Middle frontal gyrus (tissue), 1 donor: ENCODE measurements at regions not wholly inside any gene's neighbourhood (a gene's known extent, or its start where the extent isn't known, plus 50 kb on each side); places are given as distances from the start of the nearest gene placed in this dataset.

Source experiments
- DNase-seq: peaks from one replicate; pipeline ENCODE4 v3.0.0-alpha.2; 2015; ENCODE audit warnings: low spot score; ENCODE audit errors: extremely low spot score

DNA sequence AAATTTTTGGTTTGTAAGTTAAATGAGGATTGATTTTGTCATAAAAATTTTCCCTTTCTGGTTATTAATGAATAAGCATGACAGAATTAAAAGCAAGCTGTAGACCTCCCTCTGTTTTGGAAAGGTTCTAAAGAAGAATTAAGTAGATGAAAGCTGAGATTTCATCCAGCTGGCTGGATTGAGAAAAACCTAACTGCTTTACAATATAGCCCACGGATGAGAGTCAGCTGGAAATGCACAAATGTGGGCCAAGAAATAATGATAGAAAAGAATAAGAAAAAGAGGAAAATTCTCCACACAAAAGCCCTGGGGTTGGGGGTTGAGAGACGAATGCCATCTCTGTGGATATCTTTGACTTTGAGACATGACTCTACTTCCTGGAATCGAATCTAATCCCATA, 631.6 kb downstream of the HDGFL1 start:
- no peak for DNase-seq

- DNase-seq = no peak
These were observed 632.8 kb downstream of the HDGFL1 start for GRCh38 chr6:23202207-23202606.

DNA sequence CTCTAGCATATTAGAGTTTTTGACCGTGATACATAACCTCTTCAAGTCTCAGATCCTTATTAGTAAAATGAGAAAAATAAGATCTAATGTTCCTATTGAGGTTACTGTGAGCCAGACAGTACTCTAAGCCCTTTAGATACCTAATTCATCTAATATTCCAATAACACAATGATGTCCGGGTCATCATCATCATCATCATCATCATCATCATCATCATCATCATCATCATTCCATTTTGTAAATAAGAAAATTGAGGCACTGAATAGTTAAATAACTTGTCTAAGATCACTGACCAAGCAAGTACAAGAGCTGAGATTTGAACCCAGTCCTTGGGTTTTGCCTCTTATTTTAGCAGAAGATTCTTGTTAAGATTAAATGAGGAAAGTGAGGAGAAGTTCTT, 643.0 kb downstream of the HDGFL1 start:
- no peak for DNase-seq

DNA sequence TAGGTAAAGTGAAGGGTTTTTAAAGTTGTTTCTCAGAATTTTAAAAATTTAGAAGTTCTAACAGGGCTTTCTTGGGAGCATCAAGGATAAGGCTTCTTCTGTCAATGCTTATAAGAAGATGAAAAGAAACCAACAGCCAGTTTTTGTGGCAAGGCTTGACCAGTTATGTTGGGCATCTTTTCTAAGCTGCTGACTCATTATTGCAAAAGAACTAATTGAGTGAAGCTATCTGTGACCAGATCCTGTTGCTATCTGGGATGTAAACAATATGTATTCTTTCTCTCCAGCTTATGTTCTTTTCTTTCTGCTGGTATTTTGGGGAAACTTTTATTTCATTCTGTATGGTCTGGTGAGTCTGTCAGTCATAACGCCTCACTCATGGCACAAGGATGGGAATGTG, 643.8 kb downstream of the HDGFL1 start:
- DNase-seq = no peak

DNA sequence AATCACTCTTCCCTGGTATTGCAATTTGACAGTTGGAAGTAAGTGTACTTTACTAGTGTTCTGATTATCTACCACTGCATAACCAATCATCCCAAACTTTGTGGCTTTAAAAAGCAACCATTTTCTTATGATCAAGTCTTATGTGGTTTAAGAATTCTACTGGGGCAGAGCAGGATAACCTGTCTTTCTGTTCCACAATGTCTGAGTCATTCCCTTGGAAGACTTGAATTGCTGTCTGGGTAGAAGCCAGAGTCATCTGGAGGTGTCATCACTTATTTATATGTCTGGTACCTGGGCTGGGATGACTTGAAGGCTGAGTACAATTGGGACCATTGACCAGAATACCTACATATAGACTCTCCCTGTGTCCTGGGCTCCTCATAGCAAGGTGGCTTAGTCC, 644.3 kb downstream of the HDGFL1 start:
- DNase-seq = no peak

- DNase-seq = no peak
These were observed 649.4 kb downstream of the HDGFL1 start for GRCh38 chr6:23218751-23219150.

DNA sequence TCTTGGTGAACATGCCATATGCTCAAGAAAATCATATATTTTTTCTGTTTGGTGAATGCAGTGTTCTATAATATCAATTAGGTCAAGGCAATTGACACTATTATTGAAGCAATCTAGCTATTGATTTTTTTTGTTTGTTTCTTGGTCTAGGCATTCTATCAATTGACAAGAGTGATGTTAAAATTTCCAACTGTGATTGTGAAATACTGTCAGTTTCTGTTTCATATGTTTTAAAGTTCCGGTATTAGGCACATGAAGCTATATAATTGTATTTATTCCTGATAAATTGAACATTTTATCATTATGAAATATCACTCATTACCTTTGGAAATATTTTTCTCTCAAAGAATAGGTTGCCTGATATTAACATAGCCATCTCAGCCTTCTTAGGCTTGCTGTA, 653.4 kb downstream of the HDGFL1 start:
- no peak for DNase-seq

DNA sequence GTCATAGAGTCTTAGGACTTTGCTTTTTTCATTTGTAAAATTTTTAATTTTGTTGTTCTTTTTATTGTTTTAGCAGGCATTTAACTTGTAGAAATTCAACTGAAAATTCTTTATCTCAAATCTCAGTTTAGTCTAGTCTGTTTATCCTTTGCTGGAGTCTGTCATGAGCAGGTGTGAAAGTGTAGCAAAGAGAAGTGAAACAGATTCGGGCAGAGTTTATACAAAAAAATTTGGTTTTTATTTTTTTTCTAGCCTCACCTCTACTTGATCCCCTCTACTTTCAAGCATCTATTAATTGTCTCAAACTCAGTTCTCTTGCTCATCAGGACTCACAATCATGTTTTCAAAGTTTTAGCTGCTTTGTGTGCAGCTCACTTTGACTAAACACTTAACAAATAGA, 655.2 kb downstream of the HDGFL1 start:
- no peak for DNase-seq

DNA sequence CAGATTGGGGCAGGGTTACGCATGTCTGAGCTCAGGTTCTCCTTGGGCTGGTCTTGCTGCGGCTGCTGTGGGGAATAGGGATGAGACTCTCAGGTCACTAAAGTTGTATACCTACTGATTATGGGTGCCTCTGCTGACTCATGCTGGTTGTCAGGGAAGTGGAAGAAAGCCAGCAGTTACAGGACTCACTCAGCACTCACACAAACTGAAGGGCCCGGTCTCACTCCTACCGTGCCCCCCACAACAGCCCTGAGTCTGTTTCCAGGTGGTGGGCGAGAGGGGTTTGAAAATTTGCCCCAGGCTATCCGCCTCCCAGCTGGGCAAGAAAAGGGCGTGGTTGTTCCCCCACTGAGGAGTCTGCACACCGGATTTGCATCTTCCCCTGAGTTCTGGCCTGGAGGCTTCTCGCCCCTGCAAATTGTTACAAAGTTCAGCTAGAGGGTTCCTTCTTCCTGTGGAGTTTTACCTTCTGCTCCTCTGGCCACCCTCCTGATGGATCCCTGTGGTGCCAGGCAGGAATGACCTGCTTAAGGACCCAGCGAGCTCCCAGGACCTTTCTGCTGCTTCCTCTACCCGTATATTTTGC, 659.2 kb downstream of the HDGFL1 start:
- no peak for DNase-seq

DNA sequence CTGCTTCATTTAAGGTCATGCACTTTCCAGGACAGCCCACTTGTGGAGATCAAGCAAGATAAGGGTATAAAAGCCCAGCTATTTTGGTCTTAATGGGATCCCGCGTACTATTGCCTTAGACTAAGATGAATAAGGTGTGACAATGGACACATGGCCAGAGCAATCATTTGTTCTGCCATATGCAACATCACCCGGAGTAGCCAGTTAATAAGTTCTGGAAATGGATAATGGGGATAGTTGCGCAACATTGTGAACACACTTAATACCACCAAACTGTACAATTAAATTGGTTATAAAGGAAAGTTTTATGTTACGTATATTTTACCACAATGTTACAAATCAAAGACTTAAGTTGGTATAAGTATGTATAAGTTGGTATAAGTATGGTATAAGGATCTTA, 674.5 kb downstream of the HDGFL1 start:
- DNase-seq = no peak

DNA sequence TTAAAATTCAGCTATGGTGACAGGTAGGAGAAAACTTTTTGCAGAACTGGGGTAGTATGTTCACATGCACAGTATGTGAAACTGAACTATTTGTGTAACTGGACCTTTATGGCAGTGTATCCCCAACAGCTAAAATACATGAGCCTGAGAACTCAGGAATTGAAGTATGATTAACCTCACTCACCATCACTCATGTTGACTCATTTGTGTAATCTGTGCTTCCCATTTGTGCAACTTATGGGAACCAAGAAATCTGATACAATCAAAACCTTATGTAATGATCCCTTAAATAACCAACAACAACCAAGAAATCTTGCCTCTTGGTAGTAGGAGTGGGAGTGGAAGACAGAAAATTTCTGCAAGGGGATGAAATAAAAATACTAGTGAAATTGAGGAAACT, 674.9 kb downstream of the HDGFL1 start:
- no peak for DNase-seq

GRCh38 chr6:23245572-23245971, 676.2 kb downstream of the HDGFL1 start:
- no peak for DNase-seq

DNA sequence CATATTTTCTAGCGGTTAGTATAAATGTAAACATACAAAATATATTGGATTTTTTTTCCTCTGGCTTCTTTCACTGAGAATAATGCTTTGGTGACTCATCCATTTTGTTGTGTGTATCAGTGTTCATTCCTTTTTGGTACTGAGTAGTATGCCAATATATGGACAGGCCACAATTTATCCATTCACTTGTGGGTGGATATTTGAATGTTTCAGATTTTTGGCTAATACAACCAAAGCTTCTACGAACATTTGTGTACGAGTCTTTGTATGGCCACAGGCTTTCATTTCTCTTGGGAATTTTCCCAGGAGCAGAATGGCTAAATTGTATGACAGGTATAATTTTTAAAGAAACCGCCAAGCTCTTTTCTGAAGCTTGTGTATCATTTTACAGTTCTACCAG, 677.5 kb downstream of the HDGFL1 start:
- DNase-seq = no peak

DNA sequence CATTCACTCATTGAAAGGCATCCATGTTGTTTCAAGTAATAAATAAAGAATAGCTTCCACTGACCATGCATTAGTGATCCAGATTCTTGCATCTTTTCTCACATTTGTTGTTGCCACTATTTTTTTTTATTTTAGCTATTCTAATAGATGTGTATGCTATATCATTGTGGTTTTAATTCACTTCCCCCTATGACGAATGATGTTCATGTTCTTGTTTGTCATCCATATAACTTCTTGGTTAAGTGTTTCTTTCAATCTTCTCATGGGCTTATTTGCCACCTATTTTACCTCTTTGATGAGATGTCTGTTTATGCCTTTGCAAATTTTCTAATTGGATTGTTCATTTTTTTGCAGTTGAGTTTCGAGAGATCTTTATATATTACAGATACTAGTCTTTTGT, 681.2 kb downstream of the HDGFL1 start:
- no peak for DNase-seq

- DNase-seq = no peak
These were observed 693.5 kb downstream of the HDGFL1 start for GRCh38 chr6:23262864-23263263.

DNA sequence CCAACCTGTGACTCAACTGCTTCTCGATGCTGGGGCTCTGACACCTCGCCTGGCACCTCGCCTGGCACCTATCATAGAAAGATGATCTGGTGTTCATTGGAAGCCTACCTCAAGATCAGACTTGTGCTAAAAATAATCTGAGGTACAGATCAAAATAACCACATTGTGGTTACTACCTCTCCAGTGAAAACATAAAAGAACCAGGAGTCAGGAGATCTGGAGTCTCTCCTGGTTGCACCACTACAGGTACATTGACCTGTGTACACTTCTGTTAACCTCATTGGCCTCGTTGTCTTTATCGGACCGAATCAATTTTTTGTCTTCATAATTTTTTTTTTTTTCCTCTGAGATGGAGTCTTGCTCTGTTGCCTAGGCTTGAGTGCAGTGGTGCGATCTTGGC, 695.9 kb downstream of the HDGFL1 start:
- no peak for DNase-seq

GRCh38 chr6:23266536-23266935, 697.2 kb downstream of the HDGFL1 start:
- DNase-seq = no peak

GRCh38 chr6:23267651-23268050, 698.3 kb downstream of the HDGFL1 start:
- DNase-seq = no peak

DNA sequence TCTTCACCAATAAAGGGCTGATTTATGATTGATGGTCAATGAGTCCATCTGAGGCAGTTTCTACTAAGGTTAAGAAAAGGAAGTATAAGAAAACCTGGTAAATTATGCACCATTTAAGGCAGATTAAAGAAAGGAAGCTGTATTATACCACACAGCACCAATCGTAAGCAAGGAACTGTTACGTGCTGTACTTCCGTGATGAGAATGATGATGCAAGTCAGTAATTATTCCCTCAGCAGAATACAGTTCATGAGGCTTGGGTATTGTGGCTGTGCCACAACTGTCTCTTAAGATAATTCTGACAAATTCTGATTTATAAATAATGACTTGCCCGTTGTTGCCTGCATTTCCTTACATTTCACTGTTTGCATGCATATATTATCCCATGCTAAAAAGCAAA, 699.0 kb downstream of the HDGFL1 start:
- DNase-seq = no peak

DNA sequence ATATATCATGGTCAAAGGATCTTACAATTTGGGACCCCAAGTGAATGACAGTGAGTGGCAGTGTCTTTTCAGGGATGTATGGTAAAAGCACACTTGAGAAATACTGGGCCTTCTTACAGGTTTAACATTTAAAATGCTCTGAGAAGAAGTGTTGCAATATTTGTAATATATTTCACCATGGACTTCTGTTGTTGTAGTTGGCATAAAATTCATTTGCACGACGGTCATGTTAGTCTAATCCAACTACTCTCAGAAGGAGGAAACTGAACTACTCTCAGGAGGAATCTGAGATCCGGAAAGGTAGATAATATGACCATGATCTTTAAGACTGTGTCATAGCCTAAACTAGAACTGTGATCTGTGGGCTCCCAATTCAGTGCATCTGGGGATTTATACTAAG, 700.1 kb downstream of the HDGFL1 start:
- no peak for DNase-seq

DNA sequence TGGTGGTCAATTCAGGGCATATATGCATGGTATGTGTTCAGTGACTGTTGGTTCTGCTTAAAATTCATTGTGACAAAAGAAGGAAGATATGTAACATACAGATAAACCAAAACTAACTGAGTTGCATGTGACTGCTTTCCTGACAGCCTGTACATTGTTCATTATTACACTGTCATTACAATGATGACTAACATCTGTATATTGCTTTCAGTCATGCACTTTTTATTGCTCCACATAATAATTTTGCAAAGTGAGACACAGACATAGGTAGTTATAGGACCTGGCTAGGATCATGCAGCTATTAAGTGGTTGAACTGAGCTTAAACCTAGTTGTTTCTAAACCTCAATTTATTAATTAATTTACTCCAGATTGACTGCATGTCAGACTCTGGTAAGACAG, 703.2 kb downstream of the HDGFL1 start:
- no peak for DNase-seq

GRCh38 chr6:23277521-23278179, 708.3 kb downstream of the HDGFL1 start:
- no peak for DNase-seq

GRCh38 chr6:23278180-23278532, 708.8 kb downstream of the HDGFL1 start:
- no peak for DNase-seq

- no peak for DNase-seq
These were observed 711.1 kb downstream of the HDGFL1 start for GRCh38 chr6:23280437-23280836.
